Skeletal muscle cell (primary cell): ENCODE measurements at regions not wholly inside any gene's neighbourhood (a gene's known extent, or its start where the extent isn't known, plus 50 kb on each side); places are given as distances from the start of the nearest gene placed in this dataset.
"Not testable (repeated sequence)": the region's sequence is repeated elsewhere in the genome, so short reads cannot be mapped to it uniquely, and the experiment has no call there.

Experiments used
- DNase-seq: peaks from one replicate; pipeline ENCODE4 v3.0.0-alpha.2; 2010; ENCODE audit warnings: low read depth
- H3K4me3 ChIP-seq: 2 replicates; pipeline ENCODE4 v1.5.1; 2011; ENCODE audit warnings: low read depth, mild to moderate bottlenecking, control low read depth, low read length, moderate library complexity

DNA sequence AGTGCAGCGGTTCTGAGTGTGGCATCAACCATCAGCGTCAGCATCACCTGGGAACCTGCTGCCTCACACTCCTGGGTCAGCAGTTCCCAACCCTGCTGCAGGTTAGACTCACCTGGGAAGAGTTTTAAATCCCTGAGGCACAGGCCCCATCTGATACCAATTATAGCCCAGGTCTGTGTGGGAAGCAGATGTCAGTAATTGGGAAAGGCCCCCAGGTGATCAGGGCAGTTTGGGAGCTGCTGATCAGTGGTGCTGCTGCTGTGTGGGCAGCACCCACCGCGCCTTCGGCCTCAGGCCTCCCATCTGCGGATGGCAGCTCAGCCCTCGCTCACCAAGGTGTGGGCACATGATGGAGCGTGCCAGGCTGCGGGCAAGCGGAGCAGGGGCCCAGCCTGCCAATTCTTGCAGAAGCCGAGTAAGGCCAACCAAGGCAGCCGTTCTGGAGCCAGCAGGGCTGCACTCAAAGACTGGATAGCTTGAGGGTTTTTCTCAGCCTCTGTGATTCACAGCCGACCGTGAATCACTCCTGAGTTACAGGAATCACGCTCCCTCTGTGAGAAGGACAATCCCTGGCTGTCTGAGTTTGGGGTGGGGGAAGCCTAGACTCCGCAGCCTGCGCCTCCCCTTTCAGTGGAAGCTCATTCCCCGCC, 155.6 kb upstream of the SFSWAP start:
- no peak for DNase-seq

DNA sequence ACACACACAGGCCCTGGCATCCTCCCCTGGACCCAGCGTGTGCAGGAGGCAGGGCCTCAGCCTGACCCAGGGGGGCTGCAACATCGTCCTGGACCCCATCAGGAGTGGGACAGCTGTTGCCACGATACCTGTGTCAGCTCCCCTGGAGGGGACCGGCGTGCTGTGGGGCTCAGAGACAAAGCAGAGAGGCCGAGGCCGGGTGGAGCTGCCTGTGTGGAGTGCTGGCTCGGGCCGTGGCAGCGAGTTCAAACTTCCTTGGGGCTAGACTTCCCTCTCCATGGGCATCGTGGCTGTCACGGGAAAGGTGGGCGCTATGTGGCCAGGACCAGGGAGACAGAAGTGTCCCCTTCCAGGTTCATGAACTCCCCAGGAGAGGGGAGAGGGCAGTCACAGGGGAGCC, 155.0 kb upstream of the SFSWAP start:
- DNase-seq: no peak
- no peak overlapping the region for H3K4me3 ChIP-seq

More for the DNA sequence above, 155.6 kb upstream of the SFSWAP start:
- H3K4me3 ChIP-seq: no peak overlapping the region

DNA sequence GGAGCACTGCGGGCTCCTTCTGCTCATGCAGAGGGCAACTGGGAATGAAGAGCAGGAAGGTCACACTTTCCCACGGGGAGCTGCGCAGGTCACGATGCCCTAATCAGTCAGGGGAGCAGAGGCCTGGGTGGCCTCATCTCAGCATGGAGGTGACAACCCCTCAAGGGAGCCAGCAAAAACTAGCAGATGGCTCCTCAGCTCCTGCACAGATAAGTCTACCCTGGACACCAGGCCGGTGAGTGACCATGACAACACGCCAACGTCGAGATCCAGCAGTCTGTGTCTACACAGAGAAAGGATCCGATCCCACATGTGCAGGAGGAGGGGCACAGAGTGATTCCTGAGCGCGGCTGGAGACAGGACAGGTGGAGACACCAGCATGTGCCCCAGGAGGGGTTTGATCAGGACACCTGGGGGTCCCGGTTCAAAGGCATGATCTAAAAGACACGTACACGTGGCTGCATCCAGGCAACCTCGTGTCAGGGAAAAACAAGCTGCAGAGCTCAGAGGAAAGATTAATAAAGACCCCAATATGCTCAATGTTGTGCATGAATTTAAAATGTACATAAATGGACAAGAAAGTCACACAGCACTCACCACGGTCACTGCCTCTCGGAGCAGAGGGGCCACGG, 153.7 kb upstream of the SFSWAP start:
- no peak overlapping the region for H3K4me3 ChIP-seq
- no peak for DNase-seq

DNA sequence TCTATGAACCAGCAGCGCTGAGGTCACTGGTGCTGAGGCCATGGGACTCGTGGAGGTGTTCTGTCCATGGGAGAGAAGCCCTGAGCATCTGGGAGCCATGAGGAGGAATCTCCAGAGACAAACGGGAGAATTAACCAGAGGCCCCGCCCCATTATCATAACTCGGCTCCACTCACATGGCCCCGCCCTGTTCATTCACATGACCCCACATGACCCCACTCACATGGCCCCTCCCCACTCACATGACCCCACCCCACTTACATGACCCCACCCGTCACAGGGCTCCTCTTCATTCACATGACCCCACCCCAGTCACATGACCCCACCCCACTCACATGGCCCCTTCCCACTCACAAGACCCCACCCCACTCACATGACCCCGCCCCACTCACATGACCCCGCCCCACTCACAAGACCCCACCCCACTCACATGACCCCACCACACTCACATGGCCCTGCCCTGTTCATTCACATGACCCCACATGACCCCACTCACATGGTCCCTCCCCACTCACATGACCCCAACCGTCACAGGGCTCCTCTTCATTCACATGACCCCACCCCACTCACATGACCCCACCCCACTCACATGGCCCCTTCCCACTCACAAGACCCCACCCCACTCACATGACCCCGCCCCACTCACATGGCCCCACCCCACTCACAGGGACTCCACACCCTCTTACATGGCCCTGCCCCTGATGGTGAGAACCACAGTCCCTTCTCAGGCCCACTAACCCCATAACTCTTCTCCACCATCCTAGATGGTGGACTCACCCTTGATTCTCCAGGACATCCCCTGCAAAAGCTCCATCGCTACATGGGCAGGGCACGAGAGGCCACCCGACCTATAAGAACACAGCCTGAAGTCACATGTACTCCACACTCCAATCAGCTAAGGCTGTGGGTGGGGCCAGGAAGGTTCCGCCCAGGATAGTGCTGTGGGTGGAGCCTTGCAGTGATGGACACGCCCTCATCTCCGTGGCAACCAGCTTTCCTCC, 151.1 kb upstream of the SFSWAP start:
- no peak overlapping the region for H3K4me3 ChIP-seq
- no peak for DNase-seq

DNA sequence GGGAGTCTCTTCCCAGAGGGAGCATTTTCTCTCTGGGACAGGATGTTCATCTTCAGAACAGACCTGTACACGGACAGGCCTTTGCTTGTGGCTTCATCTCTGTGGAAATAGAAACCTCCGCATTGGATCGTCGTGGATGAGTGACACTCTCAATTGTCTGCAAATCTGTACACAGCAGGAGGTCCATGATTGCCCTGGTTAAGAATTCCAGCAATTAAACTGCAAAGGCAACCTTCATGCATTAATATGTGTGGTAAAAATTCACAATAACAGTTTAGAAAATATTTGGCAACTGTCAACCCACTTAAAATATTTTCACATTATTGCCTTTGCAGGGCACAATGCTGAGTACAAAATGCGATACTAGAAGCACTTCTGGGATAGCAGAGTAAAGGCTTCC, 149.8 kb upstream of the SFSWAP start:
- no peak for DNase-seq
- no peak overlapping the region for H3K4me3 ChIP-seq

DNA sequence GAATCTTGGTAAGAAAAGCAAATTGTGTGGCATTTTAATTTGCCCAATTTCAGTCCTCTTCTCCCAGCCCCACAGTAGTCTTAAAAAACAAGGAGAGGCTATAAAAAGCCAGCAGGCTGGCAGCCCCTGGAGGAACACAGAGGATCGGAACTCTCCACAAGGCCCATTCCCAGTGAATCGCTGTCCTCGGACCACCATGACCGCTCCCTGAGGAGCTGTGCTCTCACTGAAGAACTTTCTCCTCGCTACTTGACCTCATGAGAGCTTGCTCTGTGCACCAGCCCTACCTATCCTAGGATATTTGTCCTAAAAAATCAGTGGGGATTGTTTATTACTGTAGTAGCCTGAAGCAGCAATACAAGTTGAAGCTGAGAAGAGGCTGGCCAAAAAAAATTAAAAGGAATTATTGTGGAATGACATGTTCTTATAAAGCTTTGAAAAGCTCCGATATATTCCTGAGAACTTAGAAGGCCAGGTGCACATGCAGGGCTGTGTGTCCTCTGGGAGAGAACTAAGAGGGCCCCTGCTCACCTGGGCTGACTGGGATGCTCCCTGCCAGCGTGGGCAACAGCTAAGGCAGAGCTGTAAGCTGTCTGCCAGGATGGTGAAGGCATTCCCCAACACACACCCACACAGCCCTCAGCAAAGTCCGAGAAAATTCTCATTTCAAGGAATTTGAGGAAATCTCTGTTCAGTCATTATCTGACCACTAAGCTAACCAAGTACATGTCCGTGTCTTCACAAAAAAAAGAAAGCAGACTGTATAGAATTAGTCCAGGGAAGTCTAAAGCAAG, 148.8 kb upstream of the SFSWAP start:
- no peak overlapping the region for H3K4me3 ChIP-seq
- no peak for DNase-seq

DNA sequence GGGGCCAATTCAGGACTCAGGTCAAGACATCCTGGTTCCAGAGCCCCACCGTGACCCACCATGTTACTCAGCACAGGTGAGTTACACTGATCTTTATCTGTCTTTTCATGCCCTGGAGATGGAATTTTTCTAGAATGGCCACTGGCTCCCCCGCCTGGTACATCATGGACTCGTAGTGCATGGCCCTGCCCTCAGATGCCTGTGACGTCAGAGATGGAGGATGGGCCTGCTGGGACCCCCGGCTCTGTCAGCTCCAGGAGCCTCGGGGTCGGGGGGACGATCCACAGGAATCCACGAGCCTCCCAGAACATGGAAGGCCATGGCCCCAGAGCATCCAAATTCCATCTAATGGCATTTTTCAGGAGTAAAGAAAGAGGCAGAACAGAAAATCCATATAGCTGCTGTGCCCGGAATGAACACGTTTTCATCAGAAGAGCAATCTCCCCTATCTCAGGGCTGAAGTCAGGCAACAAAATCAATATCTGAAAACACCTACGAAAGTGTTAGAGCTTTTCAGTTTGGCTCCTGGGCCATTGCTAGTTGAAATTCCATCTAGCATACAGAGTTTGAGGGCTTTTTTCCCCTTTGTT, 146.7 kb upstream of the SFSWAP start:
- not testable (repeated sequence) for H3K4me3 ChIP-seq, DNase-seq

DNA sequence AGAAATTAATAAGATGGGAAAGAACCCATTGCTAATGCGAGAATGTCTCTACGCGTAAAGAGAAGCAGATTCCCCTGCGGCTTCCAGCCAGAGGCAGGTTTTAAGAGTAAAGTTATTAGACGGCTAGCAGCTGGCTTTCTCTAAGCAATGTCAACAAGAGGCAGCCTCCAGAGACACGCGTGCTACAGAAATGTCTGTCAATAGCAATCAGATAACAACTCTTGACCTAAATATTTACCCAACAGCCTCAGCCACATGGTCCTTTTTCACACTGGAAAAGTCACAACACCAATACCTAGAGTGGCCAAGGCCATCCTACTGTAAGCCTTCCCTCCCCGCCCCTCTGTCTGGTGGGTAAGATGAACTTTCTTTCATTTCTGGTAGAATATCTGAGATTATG, 146.0 kb upstream of the SFSWAP start:
- DNase-seq: no peak
- no peak overlapping the region for H3K4me3 ChIP-seq

DNA sequence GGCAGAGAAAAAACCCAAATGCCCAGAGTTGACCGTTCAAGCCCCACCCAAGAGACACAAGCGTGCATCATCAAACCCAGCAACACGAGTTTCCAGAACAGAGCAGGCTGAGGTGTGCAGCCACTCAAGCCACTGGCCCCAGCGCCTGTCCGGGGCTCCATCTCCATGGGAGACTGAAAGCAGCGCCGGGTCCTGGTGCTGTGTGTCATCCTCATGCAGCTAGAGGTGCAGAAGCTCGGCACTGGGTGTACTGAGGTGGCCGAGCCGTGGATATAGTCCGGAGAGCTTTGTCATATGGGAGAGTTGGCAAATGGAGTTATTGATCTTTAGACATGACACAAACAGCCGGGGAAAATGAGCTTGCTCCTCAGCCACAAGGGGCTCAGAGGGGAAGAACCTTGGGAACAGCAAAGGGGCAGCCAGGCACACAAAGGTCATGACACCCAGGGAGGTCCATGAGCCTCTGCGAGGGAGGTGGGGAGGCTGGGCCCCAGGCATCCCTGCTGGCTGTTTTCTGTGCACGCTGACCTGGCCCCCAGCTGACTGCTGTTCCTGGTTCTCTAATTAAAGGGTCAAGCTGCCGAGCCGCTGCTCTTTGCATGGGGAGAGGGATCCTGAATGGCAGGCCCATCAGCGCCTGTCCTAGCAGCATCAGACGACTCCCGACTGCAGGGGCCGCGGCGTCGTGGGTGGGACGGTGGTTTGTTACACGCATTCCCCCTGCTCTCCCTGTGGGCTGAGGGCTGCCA, 145.4 kb upstream of the SFSWAP start:
- no peak overlapping the region for H3K4me3 ChIP-seq
- DNase-seq: no peak

DNA sequence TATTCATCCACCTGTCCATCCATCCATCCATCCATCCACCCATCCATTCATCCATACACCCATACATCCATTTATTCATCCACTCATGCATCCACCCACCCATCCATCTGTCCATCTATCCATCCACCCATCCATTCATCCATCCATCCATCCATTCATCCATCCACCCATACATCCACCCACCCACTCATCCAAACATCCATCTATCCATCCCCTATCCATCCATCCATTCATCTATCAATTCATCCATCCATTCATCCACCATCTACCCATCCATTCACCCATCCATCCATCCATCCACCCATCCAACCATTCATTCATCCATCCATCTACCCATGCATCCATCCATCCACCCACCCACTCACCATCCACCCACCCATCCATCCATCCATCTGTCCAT, 142.6 kb upstream of the SFSWAP start:
- no peak overlapping the region for H3K4me3 ChIP-seq
- no peak for DNase-seq

DNA sequence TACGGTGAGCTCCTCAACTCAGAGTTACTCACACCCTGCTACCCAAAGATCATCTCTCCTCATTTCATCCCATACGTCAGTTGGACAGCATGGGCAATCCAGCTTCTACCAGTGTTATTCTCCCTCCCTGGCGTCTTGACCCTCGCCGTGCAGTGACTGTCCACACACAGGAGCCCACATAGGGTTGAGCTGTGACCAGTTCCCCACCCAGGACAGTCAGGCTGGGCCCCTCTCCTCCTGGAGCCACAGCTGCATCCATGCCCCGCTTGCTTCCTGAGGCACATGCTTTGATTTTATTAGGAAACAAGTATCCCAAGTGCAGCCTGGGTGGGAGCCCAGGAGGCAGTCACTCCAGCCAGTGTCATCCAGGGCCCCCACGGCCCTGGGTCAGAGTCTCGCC, 140.3 kb upstream of the SFSWAP start:
- no peak for DNase-seq
- no peak overlapping the region for H3K4me3 ChIP-seq

DNA sequence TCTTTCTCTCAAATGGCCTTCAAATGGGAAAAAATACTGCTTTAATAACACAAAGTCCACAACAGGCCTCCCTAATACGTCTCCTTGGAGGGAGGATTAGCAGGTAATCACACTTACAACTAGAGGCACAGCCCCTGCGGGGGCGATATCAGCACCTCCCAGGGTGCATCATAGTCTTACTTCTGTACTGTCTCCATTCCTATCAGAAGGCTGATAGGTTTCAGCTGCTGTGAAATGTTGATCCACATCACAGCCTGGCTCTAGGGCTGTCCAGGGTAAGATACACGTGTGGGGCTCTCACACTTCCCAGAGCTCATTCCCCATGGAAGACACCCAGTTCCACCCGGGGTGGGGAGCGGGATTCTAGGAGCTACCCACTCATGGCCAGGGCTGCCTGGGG, 139.1 kb upstream of the SFSWAP start:
- DNase-seq: no peak

DNA sequence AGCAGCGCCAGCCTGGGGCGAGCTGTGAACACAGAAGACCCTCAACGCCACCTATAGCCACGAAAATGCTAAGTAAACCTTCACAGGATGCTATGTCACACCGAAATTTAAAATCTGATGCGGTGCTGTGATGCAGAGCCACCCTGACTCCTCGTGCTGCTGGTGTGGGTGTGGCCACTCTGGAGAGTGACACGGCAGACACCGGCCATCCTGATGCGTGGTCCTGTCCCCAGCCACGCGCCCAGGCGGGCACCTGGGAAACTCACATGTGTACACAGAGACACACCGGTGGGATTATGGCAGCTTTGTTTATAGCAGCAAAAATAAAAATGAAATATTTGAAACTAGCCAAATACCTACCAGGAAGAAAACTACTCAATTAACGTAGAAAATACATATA, 138.3 kb upstream of the SFSWAP start:
- no peak for DNase-seq
- H3K4me3 ChIP-seq: no peak overlapping the region

More for the DNA sequence above, 139.1 kb upstream of the SFSWAP start:
- no peak overlapping the region for H3K4me3 ChIP-seq

DNA sequence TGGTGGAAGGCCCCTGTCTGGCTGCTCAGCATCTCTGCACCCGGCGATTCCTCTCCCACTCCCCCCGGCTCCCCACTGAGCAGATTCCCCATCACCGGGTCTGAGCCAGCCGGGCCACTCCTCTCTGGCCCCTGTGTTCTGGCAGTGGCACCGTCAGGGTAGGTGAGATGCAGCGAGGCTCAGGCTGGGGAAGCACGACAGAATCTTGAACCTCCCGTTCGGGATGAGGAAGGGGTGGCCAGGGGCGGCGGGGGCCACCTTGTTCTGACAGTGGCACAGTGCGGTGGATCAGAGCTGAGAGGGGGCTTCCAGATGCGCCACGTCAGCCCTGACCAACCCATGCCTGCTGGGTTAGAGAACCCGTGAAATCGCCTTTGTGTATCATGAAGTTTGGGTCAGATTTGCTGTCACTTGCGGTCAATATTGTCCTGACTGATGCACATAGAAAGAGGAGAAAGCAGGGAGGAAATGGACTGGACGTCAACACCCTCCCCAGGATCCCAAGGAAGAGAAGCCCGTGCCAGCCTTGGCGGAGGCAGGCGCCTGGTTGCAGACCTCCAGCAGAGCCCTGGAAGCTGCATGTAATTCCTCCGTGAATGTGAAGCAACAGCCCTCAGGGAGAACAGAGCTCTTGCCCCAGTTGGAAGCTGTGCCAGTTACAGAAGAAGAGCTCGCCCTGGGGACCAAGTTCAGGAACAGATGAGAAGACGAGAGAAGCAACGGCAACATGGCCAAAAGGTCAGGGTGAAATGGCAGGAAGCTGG, 137.1 kb upstream of the SFSWAP start:
- DNase-seq: no peak
- H3K4me3 ChIP-seq: no peak overlapping the region

DNA sequence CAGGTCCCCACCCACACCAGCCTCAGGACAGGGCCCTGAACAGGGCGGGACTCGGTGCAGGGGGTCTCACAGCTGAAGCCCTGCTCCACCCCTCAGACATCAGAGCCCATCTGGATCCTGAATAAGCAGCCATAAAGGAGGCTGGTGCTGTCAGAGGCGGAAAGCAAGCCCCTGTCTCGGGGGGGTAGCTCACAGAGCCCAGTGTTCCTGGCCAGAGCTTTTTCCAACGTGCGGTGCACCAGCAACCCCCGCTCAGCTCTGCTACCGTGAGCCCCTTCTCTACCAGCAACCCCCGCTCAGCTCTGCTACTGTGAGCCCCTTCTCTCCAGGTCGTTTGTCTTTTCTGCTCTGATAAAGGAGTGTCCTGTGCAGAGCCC, 136.5 kb upstream of the SFSWAP start:
- no peak for DNase-seq

DNA sequence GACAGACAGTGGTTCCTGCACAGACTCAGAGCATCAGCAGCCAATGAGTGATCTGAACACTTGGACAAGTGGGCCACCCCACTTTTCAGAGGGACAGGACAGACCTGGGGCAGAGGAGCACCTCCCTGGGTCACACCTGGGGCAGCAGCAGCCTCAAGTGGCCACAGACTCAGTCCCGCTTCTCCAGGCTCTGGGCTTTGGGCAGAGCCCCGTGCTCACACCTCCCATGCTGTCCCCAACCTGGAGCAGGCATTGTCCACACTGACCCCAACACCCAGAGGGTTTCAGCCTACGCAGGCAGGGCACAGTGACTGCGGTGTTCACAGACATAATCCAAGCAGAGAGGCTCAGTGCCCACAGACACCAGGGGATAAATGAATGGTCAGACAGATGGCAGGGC, 135.5 kb upstream of the SFSWAP start:
- no peak for DNase-seq
- H3K4me3 ChIP-seq: no peak overlapping the region

More for the DNA sequence above, 136.5 kb upstream of the SFSWAP start:
- no peak overlapping the region for H3K4me3 ChIP-seq

DNA sequence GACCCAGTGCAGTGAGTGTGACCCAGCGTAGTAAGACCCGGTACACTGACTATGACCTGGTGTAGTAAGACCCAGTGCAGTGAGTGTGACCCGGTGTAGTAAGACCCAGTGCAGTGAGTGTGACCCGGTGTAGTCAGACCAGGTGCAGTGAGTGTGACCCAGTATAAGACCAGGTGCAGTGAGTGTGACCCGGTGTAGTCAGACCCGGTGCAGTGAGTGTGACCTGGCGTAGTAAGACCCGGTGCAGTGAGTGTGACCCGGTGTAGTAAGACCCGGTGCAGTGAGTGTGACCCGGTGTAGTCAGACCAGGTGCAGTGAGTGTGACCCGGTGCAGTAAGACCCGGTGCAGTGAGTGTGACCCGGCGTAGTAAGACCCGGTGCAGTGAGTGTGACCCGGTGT, 134.2 kb upstream of the SFSWAP start:
- not testable (repeated sequence) for DNase-seq, H3K4me3 ChIP-seq

DNA sequence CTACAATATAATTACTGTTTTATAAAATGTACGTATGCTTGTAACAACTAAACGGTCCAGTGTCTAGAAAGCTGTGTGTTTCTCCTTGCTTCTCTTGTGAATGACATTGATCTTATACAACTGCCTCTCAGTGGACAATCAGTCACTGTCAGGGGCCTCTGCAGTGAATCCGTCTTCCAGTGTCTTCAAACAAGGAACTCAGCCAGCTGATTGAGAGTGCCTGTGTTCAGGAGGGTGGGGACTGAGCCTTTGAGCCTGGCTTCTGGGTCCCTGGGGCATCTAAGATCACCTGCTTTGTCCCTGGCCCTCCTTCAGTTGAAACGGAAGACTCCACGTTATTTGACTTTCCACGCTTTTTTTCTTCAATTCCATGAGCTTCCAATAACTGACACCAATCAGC, 133.1 kb upstream of the SFSWAP start:
- no peak overlapping the region for H3K4me3 ChIP-seq
- DNase-seq: no peak
